ENCODE measurements at regions not wholly inside any gene's neighbourhood (a gene's known extent, or its start where the extent isn't known, plus 50 kb on each side); places are given as distances from the start of the nearest gene placed in this dataset.

DNA sequence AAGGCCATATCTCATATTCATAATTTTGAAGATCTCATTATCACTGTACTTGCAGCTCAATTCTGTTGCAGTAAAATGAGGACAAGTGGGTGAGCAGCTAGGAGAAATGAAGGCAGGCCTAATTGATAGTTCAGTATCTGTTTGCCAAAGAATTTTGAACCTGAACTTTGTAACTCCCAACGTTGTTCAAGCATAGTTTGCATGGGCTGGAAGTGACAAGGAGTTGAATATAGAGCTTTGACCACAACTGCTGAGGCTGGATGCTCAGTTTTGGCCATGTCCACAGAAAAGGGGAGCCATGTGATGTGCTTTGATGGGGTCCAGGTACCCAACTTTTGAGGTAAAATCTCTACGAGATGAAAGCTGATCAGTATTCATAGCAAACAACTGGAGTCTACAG is 177.5 kb downstream of the NXNL2 start:
- no peak overlapping the region for H3K4me3 ChIP-seq (ENCODE audit: low read depth, low read length)
- DNase-seq (ENCODE audit: low read depth) = no peak
- TF ChIP-seq POLR2A (IDR thresholded peaks at IDR 0.05; ENCODE audit: extremely low read depth, insufficient read length) (no peak), MYC (IDR thresholded peaks at IDR 0.05; ENCODE audit: low read depth, low read length) (no peak)
- TF ChIP-seq, protein P1, sequence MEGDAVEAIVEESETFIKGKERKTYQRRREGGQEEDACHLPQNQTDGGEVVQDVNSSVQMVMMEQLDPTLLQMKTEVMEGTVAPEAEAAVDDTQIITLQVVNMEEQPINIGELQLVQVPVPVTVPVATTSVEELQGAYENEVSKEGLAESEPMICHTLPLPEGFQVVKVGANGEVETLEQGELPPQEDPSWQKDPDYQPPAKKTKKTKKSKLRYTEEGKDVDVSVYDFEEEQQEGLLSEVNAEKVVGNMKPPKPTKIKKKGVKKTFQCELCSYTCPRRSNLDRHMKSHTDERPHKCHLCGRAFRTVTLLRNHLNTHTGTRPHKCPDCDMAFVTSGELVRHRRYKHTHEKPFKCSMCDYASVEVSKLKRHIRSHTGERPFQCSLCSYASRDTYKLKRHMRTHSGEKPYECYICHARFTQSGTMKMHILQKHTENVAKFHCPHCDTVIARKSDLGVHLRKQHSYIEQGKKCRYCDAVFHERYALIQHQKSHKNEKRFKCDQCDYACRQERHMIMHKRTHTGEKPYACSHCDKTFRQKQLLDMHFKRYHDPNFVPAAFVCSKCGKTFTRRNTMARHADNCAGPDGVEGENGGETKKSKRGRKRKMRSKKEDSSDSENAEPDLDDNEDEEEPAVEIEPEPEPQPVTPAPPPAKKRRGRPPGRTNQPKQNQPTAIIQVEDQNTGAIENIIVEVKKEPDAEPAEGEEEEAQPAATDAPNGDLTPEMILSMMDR (IDR thresholded peaks at IDR 0.05; ENCODE audit: low read depth, low read length) = no peak
- TF ChIP-seq, protein P2, sequence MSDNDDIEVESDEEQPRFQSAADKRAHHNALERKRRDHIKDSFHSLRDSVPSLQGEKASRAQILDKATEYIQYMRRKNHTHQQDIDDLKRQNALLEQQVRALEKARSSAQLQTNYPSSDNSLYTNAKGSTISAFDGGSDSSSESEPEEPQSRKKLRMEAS (IDR thresholded peaks at IDR 0.05; ENCODE audit: low read depth, low read length) = no peak

DNA sequence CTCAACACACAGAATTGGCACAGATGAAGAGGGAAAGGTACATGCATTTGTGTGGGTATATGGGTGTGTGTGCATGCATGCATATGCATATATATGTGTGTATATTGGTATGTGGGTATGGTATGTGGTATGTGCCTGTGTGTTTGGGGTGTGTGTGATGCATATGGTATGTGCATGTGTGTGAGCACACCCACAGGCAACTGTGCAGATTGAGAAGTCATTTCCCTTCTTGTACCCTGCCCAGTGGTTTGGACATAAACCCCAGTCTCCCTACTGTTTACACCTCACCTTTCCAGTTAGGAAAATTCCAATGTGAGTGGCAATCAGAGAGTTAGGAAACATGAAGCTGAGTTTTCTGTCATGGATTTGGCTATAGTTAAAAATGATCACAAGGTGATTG is 178.0 kb downstream of the NXNL2 start:
- TF ChIP-seq POLR2A (IDR thresholded peaks at IDR 0.05; ENCODE audit: extremely low read depth, insufficient read length) = no peak
- TF ChIP-seq, protein P2 (IDR thresholded peaks at IDR 0.05; ENCODE audit: low read depth, low read length) = no peak
- no peak for TF ChIP-seq MYC (IDR thresholded peaks at IDR 0.05; ENCODE audit: low read depth, low read length)
- TF ChIP-seq, protein P1 (IDR thresholded peaks at IDR 0.05; ENCODE audit: low read depth, low read length) = no peak
- DNase-seq (ENCODE audit: low read depth) = no peak
- no peak overlapping the region for H3K4me3 ChIP-seq (ENCODE audit: low read depth, low read length)

DNA sequence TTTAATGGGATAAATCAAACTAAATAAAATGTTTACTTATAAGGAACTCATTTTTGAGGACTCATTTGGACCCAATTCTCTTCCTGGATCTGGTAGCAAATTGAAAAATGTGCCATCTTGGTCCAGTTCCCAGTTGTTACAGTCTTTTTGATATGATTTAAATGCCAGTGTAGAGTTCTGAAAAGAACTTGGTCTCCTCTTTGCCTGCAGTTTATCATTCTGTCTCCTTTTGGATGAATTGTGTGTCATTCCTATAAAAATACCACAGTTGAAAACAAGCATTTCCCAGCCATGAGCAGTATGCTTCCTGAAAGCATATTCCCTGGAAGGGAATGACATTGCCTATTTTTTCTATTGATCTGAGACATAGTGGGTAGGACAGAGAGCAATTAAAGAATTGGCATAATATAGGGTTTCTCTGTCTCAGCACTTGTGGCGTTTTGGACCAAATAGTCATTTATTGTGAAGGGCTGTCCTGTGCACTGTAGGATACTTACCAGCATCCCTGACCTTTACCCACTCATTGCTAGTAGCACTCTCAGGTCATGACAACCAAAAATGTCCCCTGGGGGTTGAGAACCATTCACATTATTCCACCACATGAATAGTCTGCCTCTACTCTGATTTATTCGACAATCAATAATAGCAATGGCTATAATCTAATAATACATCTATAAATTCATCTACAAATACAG is 181.8 kb downstream of the NXNL2 start:
- no peak for DNase-seq (ENCODE audit: low read depth)
- no peak for TF ChIP-seq POLR2A (IDR thresholded peaks at IDR 0.05; ENCODE audit: extremely low read depth, insufficient read length)
- no peak overlapping the region for H3K4me3 ChIP-seq (ENCODE audit: low read depth, low read length)

DNA sequence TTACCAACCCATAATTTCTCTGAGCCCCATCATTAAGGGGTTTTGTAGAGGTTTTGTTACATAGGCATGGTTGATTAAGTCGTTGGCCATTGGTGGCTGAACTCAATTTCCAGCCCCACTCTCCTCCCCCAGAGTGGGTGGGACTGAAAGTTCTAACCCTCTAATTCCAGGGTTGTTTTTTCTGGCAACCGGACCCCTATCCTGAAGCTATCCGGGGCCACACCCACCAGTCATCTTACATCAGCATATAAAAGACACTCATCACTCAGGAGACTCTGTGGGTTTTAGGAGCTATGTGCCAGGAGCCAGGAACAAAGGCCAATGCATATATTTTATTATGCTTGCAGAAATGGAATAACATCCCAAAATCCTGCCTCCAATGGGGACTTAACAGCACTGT is 186.0 kb downstream of the NXNL2 start:
- no peak overlapping the region for H3K4me3 ChIP-seq (ENCODE audit: low read depth, low read length)
- DNase-seq (ENCODE audit: low read depth) = no peak
- TF ChIP-seq MYC (IDR thresholded peaks at IDR 0.05; ENCODE audit: low read depth, low read length) (no peak), POLR2A (IDR thresholded peaks at IDR 0.05; ENCODE audit: extremely low read depth, insufficient read length) (no peak)
- TF ChIP-seq, protein P2 (IDR thresholded peaks at IDR 0.05; ENCODE audit: low read depth, low read length) = no peak
- TF ChIP-seq, protein P1 (IDR thresholded peaks at IDR 0.05; ENCODE audit: low read depth, low read length) = no peak

DNA sequence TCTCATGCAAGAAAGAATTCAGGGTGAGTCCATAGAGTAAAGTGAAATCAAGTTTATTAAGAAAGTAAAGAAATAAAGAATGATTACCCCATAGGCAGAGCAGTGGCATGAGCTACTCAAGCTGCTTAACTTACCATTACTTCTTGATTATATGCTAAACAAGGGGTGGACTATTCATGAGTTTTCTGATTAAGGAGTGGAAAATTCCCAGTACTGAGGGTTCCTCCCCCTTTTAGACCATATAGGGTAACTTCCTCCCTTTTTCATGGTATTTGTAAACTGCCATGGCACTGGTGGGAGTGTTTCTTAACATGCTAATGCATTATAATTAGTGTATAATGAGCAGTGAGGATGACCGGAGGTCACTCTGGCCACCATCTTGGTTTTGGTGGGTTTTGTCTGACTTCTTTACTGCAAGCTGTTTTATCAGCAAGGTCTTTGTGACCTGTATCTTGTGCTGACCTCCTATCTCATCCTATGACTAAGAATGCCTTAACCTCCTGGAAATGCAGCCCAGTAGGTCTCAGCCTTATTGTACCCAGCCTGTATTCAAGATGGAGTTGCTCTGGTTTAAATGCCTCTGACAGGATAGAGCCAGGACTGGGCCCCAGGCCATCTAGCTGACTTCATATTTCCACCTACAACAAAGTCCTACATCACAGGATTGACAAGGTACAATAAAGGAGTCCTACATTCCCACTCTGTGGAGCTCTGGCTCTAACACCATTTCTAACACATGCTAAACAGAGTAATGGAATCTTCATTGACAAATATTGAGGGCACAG is 186.7 kb downstream of the NXNL2 start:
- H3K4me3 ChIP-seq (ENCODE audit: low read depth, low read length) = no peak overlapping the region
- TF ChIP-seq, protein P2 (IDR thresholded peaks at IDR 0.05; ENCODE audit: low read depth, low read length) = no peak
- TF ChIP-seq, protein P1 (IDR thresholded peaks at IDR 0.05; ENCODE audit: low read depth, low read length) = no peak
- TF ChIP-seq MYC (IDR thresholded peaks at IDR 0.05; ENCODE audit: low read depth, low read length) = no peak

DNA sequence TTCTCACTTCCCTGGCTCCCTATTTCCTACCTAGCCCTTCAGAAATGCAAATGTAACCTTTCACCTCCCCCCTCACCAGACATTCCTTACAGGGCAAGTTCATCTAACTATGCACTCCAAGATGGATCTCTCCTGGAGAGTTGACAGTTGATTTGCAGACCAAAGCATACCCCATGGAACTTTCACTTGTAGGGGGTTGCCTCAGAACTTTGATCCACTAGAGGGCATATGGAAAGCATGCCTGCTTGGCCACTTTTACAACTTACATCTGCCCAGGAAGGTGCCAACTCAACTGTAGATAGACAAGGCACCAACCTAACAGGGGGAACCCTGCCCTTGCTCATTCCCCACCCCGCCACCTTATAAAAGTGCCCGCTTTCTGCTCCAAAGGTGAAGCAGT is 187.8 kb downstream of the NXNL2 start:
- no peak overlapping the region for H3K4me3 ChIP-seq (ENCODE audit: low read depth, low read length)
- TF ChIP-seq MYC (IDR thresholded peaks at IDR 0.05; ENCODE audit: low read depth, low read length) = no peak
- TF ChIP-seq, protein P2 (IDR thresholded peaks at IDR 0.05; ENCODE audit: low read depth, low read length) = no peak
- TF ChIP-seq, protein P1 (IDR thresholded peaks at IDR 0.05; ENCODE audit: low read depth, low read length) = peak; percentile 32
- TF ChIP-seq POLR2A (IDR thresholded peaks at IDR 0.05; ENCODE audit: extremely low read depth, insufficient read length) = no peak
- peak; percentile 47 for DNase-seq (ENCODE audit: low read depth)

More for the DNA sequence above, 186.7 kb downstream of the NXNL2 start:
- no peak for DNase-seq (ENCODE audit: low read depth)

Measured in NB4 (cell line).